Mesendoderm (in vitro differentiated cells): ENCODE measurements at regions not wholly inside any gene's neighbourhood (a gene's known extent, or its start where the extent isn't known, plus 50 kb on each side); places are given as distances from the start of the nearest gene placed in this dataset.

Experiments used
- DNase-seq: peaks from one replicate; pipeline ENCODE4 v3.0.0; 2013
- H2AK5ac ChIP-seq: 2 replicates; pipeline ENCODE4 v1.6.1; 2013; ENCODE audit warnings: low read length, inconsistent platforms
- H2BK120ac ChIP-seq: 2 replicates; pipeline ENCODE4 v1.6.1; 2013; ENCODE audit warnings: low read depth, mild to moderate bottlenecking, low read length, moderate library complexity, mixed read lengths
- H2BK15ac ChIP-seq: replicated peaks from 2 replicates; pipeline ENCODE4 v1.6.1; 2013; ENCODE audit warnings: low read depth, mild to moderate bottlenecking, moderate library complexity
- H2BK5ac ChIP-seq: 2 replicates; pipeline ENCODE4 v1.6.1; 2013; ENCODE audit warnings: low read length, inconsistent platforms
- H3K18ac ChIP-seq: 2 replicates; pipeline ENCODE4 v1.6.1; 2013; ENCODE audit warnings: mild to moderate bottlenecking, low read length, mixed read lengths
- H3K23ac ChIP-seq: one replicate; pipeline ENCODE4 v1.6.1; 2013; ENCODE audit warnings: low read length
- H3K27ac ChIP-seq: 2 replicates; pipeline ENCODE4 v1.5.1; 2013; ENCODE audit warnings: low read depth, mild to moderate bottlenecking, inconsistent platforms, low read length, moderate library complexity
- H3K27me3 ChIP-seq: 2 replicates; pipeline ENCODE4 v1.6.1; 2013; ENCODE audit warnings: low read length, control low read depth, mild to moderate bottlenecking, inconsistent platforms; ENCODE audit not compliant: insufficient read depth, poor library complexity
- H3K36me3 ChIP-seq: 2 replicates; pipeline ENCODE4 v1.6.1; 2013; ENCODE audit warnings: low read length, inconsistent platforms; ENCODE audit not compliant: control insufficient read depth, insufficient read depth
- H3K4ac ChIP-seq: one replicate; pipeline ENCODE4 v1.6.1; 2013; ENCODE audit warnings: low read depth, mild to moderate bottlenecking, low read length, moderate library complexity
- H3K4me1 ChIP-seq: 2 replicates; pipeline ENCODE4 v1.6.1; 2013; ENCODE audit warnings: low read depth, low read length, inconsistent platforms; ENCODE audit not compliant: control insufficient read depth
- H3K4me2 ChIP-seq: 2 replicates; pipeline ENCODE4 v1.6.1; 2013; ENCODE audit warnings: low read length
- H3K4me3 ChIP-seq: 2 replicates; pipeline ENCODE4 v1.5.1; 2013; ENCODE audit warnings: mild to moderate bottlenecking, low read length
- H3K56ac ChIP-seq: one replicate; pipeline ENCODE4 v1.6.1; 2013; ENCODE audit warnings: low read length
- H3K79me1 ChIP-seq: 2 replicates; pipeline ENCODE4 v1.6.1; 2013; ENCODE audit warnings: low read length, inconsistent platforms
- H3K79me2 ChIP-seq: 2 replicates; pipeline ENCODE4 v1.6.1; 2013; ENCODE audit warnings: mild to moderate bottlenecking, low read length; ENCODE audit not compliant: control insufficient read depth, insufficient read depth
- H3K9ac ChIP-seq: 2 replicates; pipeline ENCODE4 v1.6.1; 2013; ENCODE audit warnings: low read length, inconsistent platforms
- H4K5ac ChIP-seq: one replicate; pipeline ENCODE4 v1.6.1; 2013; ENCODE audit warnings: low read length
- H4K8ac ChIP-seq: one replicate; pipeline ENCODE4 v1.6.1; 2013; ENCODE audit warnings: low read depth, mild to moderate bottlenecking, control low read depth, low read length, moderate library complexity
- WGBS: extraction: QIAGEN DNeasy Blood & Tissue Kit; methylation state at CpG from one replicate; pipeline ENCODE4 v1.1.7; 2013; ENCODE audit warnings: low lambda C conversion rate, missing lambda C conversion rate; ENCODE audit not compliant: insufficient coverage; ENCODE audit errors: extremely low coverage; 5-methylcytosine and 5-hydroxymethylcytosine counted together

- no peak overlapping the region for H4K5ac ChIP-seq
- WGBS = no CpG with 5 or more reads among the region's 10 CpGs
- no peak overlapping the region for H3K9ac ChIP-seq
- H3K23ac ChIP-seq = no peak overlapping the region
- no peaks in the 10 kb centered on the region for H3K79me2 ChIP-seq
- no peak overlapping the region for H3K56ac ChIP-seq
- no peak overlapping the region for H3K4ac ChIP-seq
- no peaks in the 10 kb centered on the region for H3K4me1 ChIP-seq
- H3K18ac ChIP-seq = no peak overlapping the region
- H3K36me3 ChIP-seq = no peaks in the 10 kb centered on the region
- no peak overlapping the region for H2BK5ac ChIP-seq
- no peaks in the 10 kb centered on the region for H3K79me1 ChIP-seq
- no peak overlapping the region for H3K27ac ChIP-seq
- no peak overlapping the region for H4K8ac ChIP-seq
- H3K27me3 ChIP-seq = no peaks in the 10 kb centered on the region
- no peak overlapping the region for H2BK15ac ChIP-seq
- no peak overlapping the region for H3K4me2 ChIP-seq
- no peak overlapping the region for H2BK120ac ChIP-seq
- DNase-seq = no peak
- H2AK5ac ChIP-seq = no peak overlapping the region
- H3K4me3 ChIP-seq = no peak overlapping the region
Observed at GRCh38 chr10:129369566-129369965, 97.5 kb upstream of the MGMT start.

DNA sequence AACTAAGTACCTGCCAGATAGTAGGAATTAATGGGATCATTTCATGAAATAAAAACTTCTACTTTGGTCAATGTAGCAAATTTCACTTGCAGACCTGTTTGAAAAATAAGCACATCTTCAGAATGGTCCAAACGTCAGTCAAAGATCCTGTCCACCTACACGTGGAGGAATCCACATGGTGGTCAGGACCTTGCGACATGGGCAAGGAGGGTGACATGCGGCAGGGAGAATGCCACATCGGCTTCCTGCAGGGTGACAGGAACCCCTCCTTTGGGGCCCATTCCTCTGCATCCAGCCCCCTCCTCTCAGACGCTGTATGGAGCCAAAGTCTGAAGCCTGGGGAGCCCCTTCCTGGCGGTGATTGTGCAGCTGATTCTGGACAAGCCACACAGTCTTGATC lies 95.5 kb upstream of the MGMT start:
- Histone ChIP-seq H3K4me2 (no peak overlapping the region), H3K4me1 (no peaks in the 10 kb centered on the region), H3K27ac (no peak overlapping the region), H3K27me3 (no peaks in the 10 kb centered on the region), H2BK15ac (no peak overlapping the region), H2AK5ac (no peak overlapping the region), H3K79me2 (no peaks in the 10 kb centered on the region), H3K4ac (no peak overlapping the region), H3K9ac (no peak overlapping the region), H4K8ac (no peak overlapping the region), H3K36me3 (no peaks in the 10 kb centered on the region), H3K79me1 (no peaks in the 10 kb centered on the region), H2BK120ac (no peak overlapping the region), H3K18ac (no peak overlapping the region), H3K23ac (no peak overlapping the region), H4K5ac (no peak overlapping the region), H2BK5ac (no peak overlapping the region), H3K56ac (no peak overlapping the region), H3K4me3 (no peak overlapping the region)
- no peak for DNase-seq
- no CpG with 5 or more reads among the region's 7 CpGs for WGBS

GRCh38 chr10:129372172-129372571 lies 94.9 kb upstream of the MGMT start:
- no peak overlapping the region for H4K5ac ChIP-seq
- H3K4me2 ChIP-seq = no peak overlapping the region
- no peak overlapping the region for H2AK5ac ChIP-seq
- no peak overlapping the region for H4K8ac ChIP-seq
- no peak overlapping the region for H3K9ac ChIP-seq
- no peak overlapping the region for H3K27ac ChIP-seq
- no peak overlapping the region for H2BK120ac ChIP-seq
- H2BK5ac ChIP-seq = no peak overlapping the region
- no peaks in the 10 kb centered on the region for H3K79me2 ChIP-seq
- H3K23ac ChIP-seq = no peak overlapping the region
- no peaks in the 10 kb centered on the region for H3K36me3 ChIP-seq
- H3K79me1 ChIP-seq = no peaks in the 10 kb centered on the region
- DNase-seq = no peak
- no peak overlapping the region for H2BK15ac ChIP-seq
- no peak overlapping the region for H3K18ac ChIP-seq
- no peak overlapping the region for H3K4me3 ChIP-seq
- H3K4me1 ChIP-seq = no peaks in the 10 kb centered on the region
- no peak overlapping the region for H3K56ac ChIP-seq
- no peaks in the 10 kb centered on the region for H3K27me3 ChIP-seq
- 100% methylated on average over 1 of the region's 9 CpGs for WGBS
- no peak overlapping the region for H3K4ac ChIP-seq

DNA sequence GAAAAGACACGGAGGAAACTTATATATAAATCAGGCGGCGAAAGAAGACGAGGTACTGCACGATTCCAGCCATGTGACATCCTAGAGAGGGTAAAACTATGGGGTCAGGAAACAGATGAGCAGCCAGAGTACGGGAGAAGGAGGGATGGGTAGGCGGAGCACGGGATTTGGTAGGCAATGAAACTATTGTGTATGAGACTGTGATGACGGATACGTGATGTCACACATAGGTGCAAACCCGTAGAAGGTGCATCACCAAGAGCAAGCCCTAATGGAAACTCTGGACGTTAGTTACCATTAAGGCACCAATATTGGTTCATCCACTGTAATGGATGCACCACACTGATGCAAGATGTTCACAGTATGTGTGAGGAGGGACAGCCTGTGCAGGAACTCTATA lies 93.8 kb upstream of the MGMT start:
- DNase-seq = no peak
- no peak overlapping the region for H2BK15ac ChIP-seq
- WGBS = no CpG with 5 or more reads among the region's 12 CpGs

GRCh38 chr10:129373718-129374117 lies 93.3 kb upstream of the MGMT start:
- Histone ChIP-seq H4K8ac (no peak overlapping the region), H4K5ac (no peak overlapping the region), H3K56ac (no peak overlapping the region), H3K27ac (no peak overlapping the region), H3K36me3 (no peaks in the 10 kb centered on the region), H2BK15ac (no peak overlapping the region), H2AK5ac (no peak overlapping the region), H3K4me2 (no peak overlapping the region), H3K4ac (no peak overlapping the region), H3K4me3 (no peak overlapping the region), H3K18ac (no peak overlapping the region), H2BK5ac (no peak overlapping the region), H3K79me1 (no peaks in the 10 kb centered on the region), H3K27me3 (no peaks in the 10 kb centered on the region), H3K79me2 (no peaks in the 10 kb centered on the region), H3K23ac (no peak overlapping the region), H3K9ac (no peak overlapping the region), H3K4me1 (no peaks in the 10 kb centered on the region), H2BK120ac (no peak overlapping the region)
- no peak for DNase-seq
- no CpG with 5 or more reads among the region's 12 CpGs for WGBS

More for the DNA sequence above, 93.8 kb upstream of the MGMT start:
- Histone ChIP-seq H3K23ac (no peak overlapping the region), H3K56ac (no peak overlapping the region), H2BK120ac (no peak overlapping the region), H3K79me2 (no peaks in the 10 kb centered on the region), H4K8ac (no peak overlapping the region), H3K27me3 (no peaks in the 10 kb centered on the region), H2BK5ac (no peak overlapping the region), H3K79me1 (no peaks in the 10 kb centered on the region), H3K27ac (no peak overlapping the region), H3K4me2 (no peak overlapping the region), H3K36me3 (no peaks in the 10 kb centered on the region), H2AK5ac (no peak overlapping the region), H3K4ac (no peak overlapping the region), H3K9ac (no peak overlapping the region), H3K18ac (no peak overlapping the region), H3K4me1 (no peaks in the 10 kb centered on the region), H3K4me3 (no peak overlapping the region), H4K5ac (no peak overlapping the region)

DNA sequence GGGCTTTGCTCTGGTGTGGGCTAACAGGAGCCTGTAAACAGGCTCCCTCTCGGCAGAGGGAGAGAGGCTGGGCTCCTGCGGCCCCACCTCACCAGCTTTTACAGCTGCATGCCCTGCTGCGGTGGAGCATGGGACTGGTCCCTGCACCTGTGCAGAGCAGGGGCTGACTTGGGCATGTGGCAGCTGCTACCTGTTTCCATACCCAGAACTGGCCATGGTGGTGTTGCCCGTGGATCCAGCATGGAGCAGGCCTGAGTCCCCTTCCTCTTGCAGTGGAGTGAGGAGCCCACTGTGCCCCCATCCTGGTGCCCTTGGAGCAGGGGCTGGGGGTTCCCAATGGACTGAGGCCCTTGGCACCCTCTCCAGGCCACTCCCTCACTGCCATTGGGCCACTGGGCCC lies 91.9 kb upstream of the MGMT start:
- Histone ChIP-seq H3K27ac (no peak overlapping the region), H3K9ac (no peak overlapping the region), H3K56ac (no peak overlapping the region), H3K4me3 (no peak overlapping the region), H2AK5ac (no peak overlapping the region), H3K18ac (no peak overlapping the region), H2BK5ac (no peak overlapping the region), H3K79me1 (no peaks in the 10 kb centered on the region), H4K8ac (no peak overlapping the region), H3K23ac (no peak overlapping the region), H3K79me2 (no peaks in the 10 kb centered on the region), H3K36me3 (no peaks in the 10 kb centered on the region), H3K4ac (no peak overlapping the region), H2BK15ac (no peak overlapping the region), H2BK120ac (no peak overlapping the region), H4K5ac (no peak overlapping the region), H3K4me1 (no peaks in the 10 kb centered on the region), H3K27me3 (no peaks in the 10 kb centered on the region), H3K4me2 (no peak overlapping the region)
- no peak for DNase-seq
- WGBS = no CpG with 5 or more reads among the region's 4 CpGs
